Fibroblast of lung (primary cell): ENCODE measurements at regions not wholly inside any gene's neighbourhood (a gene's known extent, or its start where the extent isn't known, plus 50 kb on each side); places are given as distances from the start of the nearest gene placed in this dataset.
"Not testable (repeated sequence)": the region's sequence is repeated elsewhere in the genome, so short reads cannot be mapped to it uniquely, and the experiment has no call there.

ENCODE experiments used
- DNase-seq, 2 donors: peaks; one replicate each; pipeline versions ENCODE4 v3.0.0 to v3.0.0-alpha.2; 2010; ENCODE audit warnings: low read depth in 2 of 2
- H2AFZ ChIP-seq: 2 replicates; pipeline ENCODE4 v1.5.1; 2012; ENCODE audit warnings: low read length, control low read depth, inconsistent platforms
- H3K27ac ChIP-seq: 2 replicates; pipeline ENCODE4 v1.5.1; 2011; ENCODE audit warnings: low read length, control low read depth; ENCODE audit not compliant: insufficient read depth
- H3K27me3 ChIP-seq: 2 replicates; pipeline ENCODE4 v1.5.1; 2011; ENCODE audit warnings: mild to moderate bottlenecking, low read length; ENCODE audit not compliant: control insufficient read depth, insufficient read depth
- H3K36me3 ChIP-seq: 2 replicates; pipeline ENCODE4 v1.5.1; 2011; ENCODE audit warnings: low read length; ENCODE audit not compliant: control insufficient read depth, insufficient read depth
- H3K4me1 ChIP-seq: 2 replicates; pipeline ENCODE4 v1.5.1; 2011; ENCODE audit warnings: low read length; ENCODE audit not compliant: control insufficient read depth, insufficient read depth; ENCODE audit errors: extremely low read depth
- H3K4me2 ChIP-seq: 2 replicates; pipeline ENCODE4 v1.5.1; 2011; ENCODE audit warnings: low read length, control low read depth; ENCODE audit not compliant: insufficient read depth; ENCODE audit errors: extremely low read depth
- H3K4me3 ChIP-seq, 4 experiments: fragments of 200-600 bp in 1 of 4; sonication (generic) in 1 of 4; replicated peaks in 1 of 4; 2 replicates each; pipeline ENCODE4 v1.5.1; 2011 to 2016; ENCODE audit warnings: low read length in 4 of 4, low read depth in 3 of 4, mild to moderate bottlenecking in 3 of 4, control low read depth in 2 of 4, inconsistent platforms in 1 of 4, mixed read lengths in 1 of 4; ENCODE audit not compliant: insufficient read depth in 1 of 4; ENCODE audit errors: control extremely low read depth in 1 of 4
- H3K79me2 ChIP-seq: 2 replicates; pipeline ENCODE4 v1.5.1; 2012; ENCODE audit warnings: mild to moderate bottlenecking, low read length, inconsistent platforms; ENCODE audit not compliant: control insufficient read depth, insufficient read depth
- H3K9ac ChIP-seq: 2 replicates; pipeline ENCODE4 v1.5.1; 2011; ENCODE audit warnings: mild to moderate bottlenecking, low read length, control low read depth; ENCODE audit not compliant: insufficient read depth
- H3K9me3 ChIP-seq: 2 replicates; pipeline ENCODE4 v1.5.1; 2012; ENCODE audit warnings: low read depth, low read length; ENCODE audit not compliant: control insufficient read depth, insufficient read depth
- H4K20me1 ChIP-seq: 2 replicates; pipeline ENCODE4 v1.5.1; 2011; ENCODE audit warnings: low read length; ENCODE audit not compliant: control insufficient read depth, insufficient read depth; ENCODE audit errors: extremely low read depth
- CTCF ChIP-seq, 2 donors: IDR thresholded peaks in 1 of 2; conservative IDR thresholded peaks in 1 of 2; 1 replicate in 1 of 2; 2 replicates in 1 of 2; pipeline ENCODE4 v1.5.1; 2011 to 2012; ENCODE audit warnings: low read length in 2 of 2, control low read depth in 1 of 2, inconsistent platforms in 1 of 2, low read depth in 1 of 2, mild to moderate bottlenecking in 1 of 2
- EZH2 ChIP-seq: IDR thresholded peaks from 2 replicates; pipeline ENCODE4 v1.5.1; 2012; ENCODE audit warnings: low read length, control low read depth, mild to moderate bottlenecking; ENCODE audit errors: missing control alignments

GRCh38 chr15:44883199-44883877, 73.1 kb upstream of the TERB2 start:
- H3K27ac ChIP-seq: no peak overlapping the region
- no peak overlapping the region for H3K4me2 ChIP-seq

GRCh38 chr15:44898890-44899651, 57.4 kb upstream of the TERB2 start:
- H4K20me1 ChIP-seq, DNase-seq, H3K27me3 ChIP-seq, H3K79me2 ChIP-seq, H3K36me3 ChIP-seq, H3K4me3 ChIP-seq, H3K9ac ChIP-seq, H3K9me3 ChIP-seq, H3K4me1 ChIP-seq, H3K4me2 ChIP-seq, H2AFZ ChIP-seq, H3K27ac ChIP-seq: not testable (repeated sequence)

More at GRCh38 chr15:44883199-44883877, 73.1 kb upstream of the TERB2 start:
- Histone ChIP-seq H3K4me3 (no peak overlapping the region), H3K36me3 (no peaks in the 10 kb centered on the region), H3K4me1 (no peaks in the 10 kb centered on the region), H4K20me1 (no peaks in the 10 kb centered on the region), H3K9me3 (no peaks in the 10 kb centered on the region), H2AFZ (no peak overlapping the region), H3K79me2 (no peaks in the 10 kb centered on the region), H3K9ac (no peak overlapping the region), H3K27me3 (no peaks in the 10 kb centered on the region)
- TF ChIP-seq CTCF (conservative IDR thresholded peaks at IDR 0.05 in 1 of 2, IDR thresholded peaks at IDR 0.05 in 1 of 2; ENCODE audit: low read depth in 1 of 2, low read length in 2 of 2) (no peak), EZH2 (no peak)
- DNase-seq: no peak

- not testable (repeated sequence) for H3K36me3 ChIP-seq, H3K27me3 ChIP-seq, H4K20me1 ChIP-seq, H3K4me1 ChIP-seq, H3K9ac ChIP-seq, H3K4me2 ChIP-seq, H3K27ac ChIP-seq, H3K79me2 ChIP-seq, H3K4me3 ChIP-seq, DNase-seq, H2AFZ ChIP-seq, H3K9me3 ChIP-seq
Observed at GRCh38 chr15:44899775-44900174, 56.7 kb upstream of the TERB2 start.

GRCh38 chr15:44900796-44901195, 55.7 kb upstream of the TERB2 start:
- H4K20me1 ChIP-seq, H3K27ac ChIP-seq, H3K27me3 ChIP-seq, H3K36me3 ChIP-seq, H3K9me3 ChIP-seq, H2AFZ ChIP-seq, H3K4me3 ChIP-seq, H3K9ac ChIP-seq, H3K79me2 ChIP-seq, H3K4me1 ChIP-seq, DNase-seq, H3K4me2 ChIP-seq: not testable (repeated sequence)

- H2AFZ ChIP-seq, H3K27ac ChIP-seq, H3K4me3 ChIP-seq, H4K20me1 ChIP-seq, H3K4me2 ChIP-seq, H3K79me2 ChIP-seq, H3K9me3 ChIP-seq, H3K9ac ChIP-seq, H3K4me1 ChIP-seq, H3K27me3 ChIP-seq, H3K36me3 ChIP-seq, DNase-seq: not testable (repeated sequence)
Observed at GRCh38 chr15:44903281-44903680, 53.2 kb upstream of the TERB2 start.
